Endothelial cell of umbilical vein (primary cell): ENCODE measurements at regions not wholly inside any gene's neighbourhood (a gene's known extent, or its start where the extent isn't known, plus 50 kb on each side); places are given as distances from the start of the nearest gene placed in this dataset.

ENCODE experiments used
- BruUV-seq: library from RNA; stranded (reverse); fragments of 400-500 nt; replicated peaks from 2 replicates; lab custom pipeline; 2021; lab: Mats Ljungman, UMichigan
- CTCF ChIA-PET: fragments of 300-600, 350-600 bp; sonication (Branson Sonifier 250); formaldehyde crosslinking; loops from one replicate; lab custom pipeline; 2021; ENCODE audit warnings: antibody characterized with exemption, inconsistent platforms; lab: Charles Lee
- POLR2A ChIA-PET: fragments of 300-600, 350-600 bp; sonication (Branson Sonifier 250); formaldehyde crosslinking; loops from one replicate; lab custom pipeline; 2021; ENCODE audit warnings: antibody characterized with exemption, inconsistent platforms; lab: Charles Lee
- DNase-seq: peaks from one replicate; pipeline ENCODE4 v3.0.0-alpha.2; 2011; ENCODE audit warnings: low read depth, low spot score
- FAIRE-seq: peaks from 2 replicates; lab custom pipeline; 2011; peaks lifted over from hg19 to GRCh38; lab: Jason Lieb, UNC
- H2AFZ ChIP-seq: 2 replicates; pipeline ENCODE4 v1.6.0; 2012; ENCODE audit warnings: low read depth, low read length, control low read depth, inconsistent platforms
- H3K27ac ChIP-seq: 2 replicates; pipeline ENCODE4 v1.5.1; 2011; ENCODE audit warnings: low read depth, mild to moderate bottlenecking, control low read depth, low read length, moderate library complexity; ENCODE audit not compliant: insufficient read depth
- H3K27me3 ChIP-seq, 2 experiments: 2 replicates each; pipeline versions ENCODE4 v1.6.0 to v1.6.1; 2011; ENCODE audit warnings: low read length in 2 of 2, mixed read lengths in 1 of 2; ENCODE audit not compliant: control insufficient read depth in 2 of 2, insufficient read depth in 2 of 2
- H3K36me3 ChIP-seq, 2 experiments: 2 replicates in 1 of 2; 3 replicates in 1 of 2; pipeline ENCODE4 v1.5.1; 2011; ENCODE audit warnings: low read length in 2 of 2, mild to moderate bottlenecking in 1 of 2, moderate library complexity in 1 of 2; ENCODE audit not compliant: control insufficient read depth in 2 of 2, insufficient read depth in 2 of 2; ENCODE audit errors: extremely low read depth in 1 of 2
- H3K4me1 ChIP-seq: 3 replicates; pipeline ENCODE4 v1.5.1; 2011; ENCODE audit warnings: mild to moderate bottlenecking, low read length; ENCODE audit not compliant: control insufficient read depth, insufficient read depth; ENCODE audit errors: extremely low read depth
- H3K4me2 ChIP-seq: 2 replicates; pipeline ENCODE4 v1.6.1; 2011; ENCODE audit warnings: low read length, control low read depth, mixed read lengths; ENCODE audit not compliant: insufficient read depth
- H3K4me3 ChIP-seq, 3 experiments: fragments of 200-600 bp in 1 of 3; sonication (generic), shearing (Covaris generic) in 1 of 3; replicated peaks in 1 of 3; 2 replicates each; pipeline ENCODE4 v1.5.1; 2011 to 2016; ENCODE audit warnings: control low read depth in 3 of 3, low read length in 3 of 3, mild to moderate bottlenecking in 2 of 3, inconsistent platforms in 1 of 3, low read depth in 1 of 3, moderate library complexity in 1 of 3; ENCODE audit not compliant: insufficient read depth in 1 of 3
- H3K79me2 ChIP-seq: 2 replicates; pipeline ENCODE4 v1.6.0; 2012; ENCODE audit warnings: low read length, inconsistent platforms; ENCODE audit not compliant: control insufficient read depth, insufficient read depth
- H3K9ac ChIP-seq: replicated peaks from 2 replicates; pipeline ENCODE3; 2011; ENCODE audit warnings: low read length, control low read depth; ENCODE audit not compliant: insufficient read depth; ENCODE audit errors: extremely low read depth
- H3K9me1 ChIP-seq: replicated peaks from 3 replicates; pipeline ENCODE4 v1.6.0; 2011; ENCODE audit warnings: mild to moderate bottlenecking, low read length; ENCODE audit not compliant: control insufficient read depth, insufficient read depth; ENCODE audit errors: extremely low read depth
- H3K9me3 ChIP-seq: replicated peaks from 2 replicates; pipeline ENCODE4 v1.5.1; 2012; ENCODE audit warnings: low read length, inconsistent platforms; ENCODE audit not compliant: control insufficient read depth, insufficient read depth
- H4K20me1 ChIP-seq: replicated peaks from 2 replicates; pipeline ENCODE3; 2011; ENCODE audit warnings: mild to moderate bottlenecking, low read length; ENCODE audit not compliant: control insufficient read depth, insufficient read depth; ENCODE audit errors: extremely low read depth
- CTCF ChIP-seq, 2 donors: IDR thresholded peaks; 1 replicate in 1 of 2; 2 replicates in 1 of 2; pipeline ENCODE4 v1.5.1; 2011; ENCODE audit warnings: low read length in 2 of 2, mild to moderate bottlenecking in 2 of 2, moderate library complexity in 2 of 2, control low read depth in 1 of 2, inconsistent platforms in 1 of 2, low read depth in 1 of 2; ENCODE audit not compliant: insufficient read depth in 1 of 2; ENCODE audit errors: extremely low read depth in 1 of 2
- EZH2 ChIP-seq: IDR thresholded peaks from 2 replicates; pipeline ENCODE4 v1.6.1; 2012; ENCODE audit warnings: borderline replicate concordance, low read depth, mild to moderate bottlenecking, moderate library complexity, low read length, inconsistent platforms; ENCODE audit not compliant: severe bottlenecking
- FOS ChIP-seq: IDR thresholded peaks from 2 replicates; pipeline ENCODE4 v1.6.1; 2011; ENCODE audit warnings: mild to moderate bottlenecking, low read length, moderate library complexity, borderline replicate concordance; ENCODE audit not compliant: insufficient read depth
- GATA2 ChIP-seq: IDR thresholded peaks from 2 replicates; pipeline ENCODE4 v1.7.0; 2011; ENCODE audit warnings: low read depth, mild to moderate bottlenecking, moderate library complexity, mixed read lengths, low read length; ENCODE audit not compliant: insufficient read length, insufficient read depth
- JUN ChIP-seq: IDR thresholded peaks from 2 replicates; pipeline ENCODE4 v1.6.1; 2011; ENCODE audit warnings: borderline replicate concordance, low read depth; ENCODE audit not compliant: insufficient read length, insufficient read depth
- MAX ChIP-seq: IDR thresholded peaks from 2 replicates; pipeline ENCODE4 v1.6.1; 2011; ENCODE audit not compliant: insufficient read depth, insufficient read length
- MYC ChIP-seq: IDR thresholded peaks from one replicate; pipeline ENCODE4 v1.6.1; 2011; ENCODE audit warnings: mild to moderate bottlenecking, low read depth, low read length
- POLR2A ChIP-seq: IDR thresholded peaks from 2 replicates; pipeline ENCODE4 v1.6.1; 2012; ENCODE audit warnings: low read depth, mild to moderate bottlenecking, control low read depth, low read length
- POLR2AphosphoS5 ChIP-seq: IDR thresholded peaks from 2 replicates; pipeline ENCODE4 v1.6.1; 2012; ENCODE audit warnings: low read depth, mild to moderate bottlenecking, control low read depth, low read length, moderate library complexity; ENCODE audit not compliant: insufficient read depth
- dilution Hi-C: fragments of 300-500 bp; cut with MboI; formaldehyde crosslinking; loops from one replicate; pipeline ENCODE4 v1.15.0; 2019; ENCODE audit warnings: low sequenced_read_pairs; ENCODE audit not compliant: extremely low pct_ligation_motif_present
- intact Hi-C: fragments of 100-400 bp; cut with micrococcal nuclease; formaldehyde crosslinking; loops from one replicate; pipeline ENCODE4 v1.10.0; 2022

GRCh38 chr3:117550766-117551165 is 841.2 kb downstream of the TUSC7 start:
- DNase-seq (no peak), FAIRE-seq (no peak)
- H3K9me1 ChIP-seq = no peaks in the 10 kb centered on the region
- H3K27me3 ChIP-seq = no peaks in the 10 kb centered on the region
- no peak overlapping the region for H3K4me2 ChIP-seq
- no TSS peak for BruUV-seq
- H3K27ac ChIP-seq = no peak overlapping the region
- no peaks in the 10 kb centered on the region for H3K36me3 ChIP-seq
- intact Hi-C loops = no loop called here
- H3K4me3 ChIP-seq = no peak overlapping the region
- no peaks in the 10 kb centered on the region for H3K9me3 ChIP-seq
- no peaks in the 10 kb centered on the region for H3K79me2 ChIP-seq
- no peaks in the 10 kb centered on the region for H4K20me1 ChIP-seq
- no peak overlapping the region for H3K9ac ChIP-seq
- ChIA-PET POLR2A (no interaction called here), CTCF (interaction anchor here (0.9 to 3.1 kb wide), 6 partner anchors 15 to 780 kb away, joined by 3 to 29 read pairs (median 4); no protein-coding TSS in a partner anchor)
- TF ChIP-seq EZH2 = no peak
- TF ChIP-seq POLR2A = no peak
- TF ChIP-seq FOS = no peak
- TF ChIP-seq JUN = no peak
- TF ChIP-seq MYC = no peak
- no peak for TF ChIP-seq POLR2AphosphoS5
- TF ChIP-seq CTCF (IDR thresholded peaks at IDR 0.05; ENCODE audit: extremely low read depth in 1 of 2, insufficient read depth in 1 of 2, low read depth in 1 of 2, low read length in 2 of 2) = no peak
- no peak for TF ChIP-seq MAX
- TF ChIP-seq GATA2 = no peak
- no peaks in the 10 kb centered on the region for H3K4me1 ChIP-seq
- dilution Hi-C loops = no loop called here
- H2AFZ ChIP-seq = no peak overlapping the region
